GM11168 (cell line): ENCODE measurements at regions not wholly inside any gene's neighbourhood (a gene's known extent, or its start where the extent isn't known, plus 50 kb on each side); places are given as distances from the start of the nearest gene placed in this dataset.

ENCODE experiments used
- in situ Hi-C: fragments of 300-500 bp; cut with MboI; formaldehyde crosslinking; loops from one replicate; pipeline ENCODE4 v1.12.0; 2022; ENCODE audit warnings: low sequenced_read_pairs; ENCODE audit not compliant: unreplicated experiment

DNA sequence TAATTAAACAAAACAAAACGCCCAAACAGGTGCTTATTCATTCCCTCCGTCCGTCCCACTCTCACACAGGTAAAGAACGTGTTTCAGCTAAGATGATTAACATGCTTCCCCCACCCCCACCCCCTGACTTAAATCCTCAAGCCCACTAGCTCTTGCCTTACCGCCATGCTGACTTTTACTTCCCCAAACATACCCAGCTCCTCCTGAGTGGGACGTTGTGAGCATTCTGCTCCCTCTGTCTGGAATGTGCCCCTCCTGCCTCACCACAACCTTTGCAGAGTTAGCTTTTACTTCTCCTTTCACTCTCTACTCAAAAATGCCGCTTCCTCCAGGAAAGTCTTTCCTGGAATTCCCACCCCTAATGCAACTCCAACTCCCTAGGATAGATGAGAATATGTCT is 774.0 kb upstream of the RBFOX1 start:
- in situ Hi-C loops = no loop called here

DNA sequence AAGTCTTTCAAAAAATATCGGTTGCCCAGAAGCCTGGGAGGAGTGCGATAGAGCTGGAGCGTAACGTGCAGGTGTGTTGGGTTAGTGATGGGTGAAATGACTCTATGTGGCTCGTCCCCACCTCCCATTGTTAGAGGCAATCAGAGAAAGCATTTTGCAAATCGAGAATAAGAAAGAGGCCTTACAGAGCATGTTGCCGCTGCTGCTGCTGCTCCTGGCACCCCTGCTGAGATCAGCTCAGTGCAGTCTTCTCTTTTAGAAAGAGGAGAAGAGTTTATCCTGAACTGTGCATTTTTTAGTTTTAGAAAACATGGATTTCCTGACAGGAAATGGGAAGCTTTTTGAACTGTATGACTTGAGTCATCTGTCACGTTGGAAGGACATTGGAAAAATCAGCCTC is 774.5 kb upstream of the RBFOX1 start:
- in situ Hi-C loops = no loop called here

DNA sequence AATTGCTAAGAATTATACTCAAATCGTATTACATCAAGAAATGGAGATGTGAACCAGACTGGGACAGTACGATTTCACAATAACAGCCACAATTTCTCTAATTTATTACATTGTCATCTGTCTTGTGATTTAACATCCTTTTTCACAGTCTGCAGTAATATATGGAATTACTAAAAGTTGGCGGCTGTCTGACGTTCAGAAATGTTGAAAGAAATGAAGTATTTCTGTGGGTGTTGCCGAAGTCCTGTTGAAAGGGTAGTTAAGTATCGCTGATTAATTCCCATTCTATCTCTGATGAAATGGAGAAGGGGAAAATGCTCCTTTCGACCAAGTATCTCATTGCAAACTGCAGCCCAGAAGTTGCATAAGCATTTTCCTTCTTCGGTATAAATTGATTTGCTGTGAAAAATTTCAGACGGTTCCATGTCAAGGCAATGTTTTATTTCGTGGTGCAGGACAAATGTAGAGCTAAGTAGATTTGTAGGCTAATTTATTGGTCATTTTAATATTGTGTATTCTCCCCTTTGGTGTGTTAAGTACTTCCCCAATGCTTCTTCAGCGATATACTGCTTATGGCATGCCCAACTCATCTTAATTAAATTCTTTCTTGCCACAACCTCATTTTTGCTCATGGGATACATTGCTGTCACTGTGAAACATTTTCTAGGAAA is 775.2 kb upstream of the RBFOX1 start:
- in situ Hi-C loops = no loop called here

DNA sequence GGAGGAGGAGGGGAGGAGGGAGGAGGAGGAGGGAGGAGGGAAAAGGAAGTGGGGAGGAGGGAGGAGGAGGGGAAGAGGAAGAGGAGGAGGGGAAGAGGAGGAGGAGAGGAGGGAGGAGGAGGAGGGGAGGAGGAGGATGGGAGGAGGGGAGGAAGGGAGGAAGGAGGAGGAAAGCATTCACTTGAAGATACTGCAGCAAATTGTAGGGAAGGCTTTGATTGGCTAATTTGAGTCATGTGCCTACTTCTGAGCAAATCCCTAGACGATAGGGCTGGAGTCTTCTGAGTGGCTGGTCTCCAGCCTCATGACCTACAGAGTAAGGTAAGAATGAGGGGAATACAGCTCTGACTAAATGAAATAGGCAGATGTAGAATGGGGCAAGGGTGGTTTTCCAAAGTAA is 783.2 kb upstream of the RBFOX1 start:
- in situ Hi-C loops = no loop called here

DNA sequence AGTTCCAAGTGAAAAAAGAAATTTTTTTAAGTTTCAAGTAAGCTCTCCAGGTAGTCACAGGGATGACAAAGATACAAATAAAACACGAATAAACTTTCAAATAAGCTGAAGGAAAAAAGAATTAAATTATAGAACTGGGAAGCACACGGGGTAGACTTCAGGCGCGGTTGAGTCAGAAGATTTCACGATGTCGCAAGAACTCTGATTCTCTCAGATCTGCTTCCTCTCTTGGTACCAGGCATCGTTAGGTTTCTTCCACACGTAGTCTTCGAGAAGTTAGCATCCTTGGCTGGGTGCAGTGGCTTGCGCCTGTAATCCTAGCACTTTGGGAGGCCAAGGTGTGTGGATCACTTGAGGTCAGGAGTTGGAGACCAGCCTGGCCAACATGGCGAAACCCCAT is 784.1 kb upstream of the RBFOX1 start:
- in situ Hi-C loops = no loop called here

DNA sequence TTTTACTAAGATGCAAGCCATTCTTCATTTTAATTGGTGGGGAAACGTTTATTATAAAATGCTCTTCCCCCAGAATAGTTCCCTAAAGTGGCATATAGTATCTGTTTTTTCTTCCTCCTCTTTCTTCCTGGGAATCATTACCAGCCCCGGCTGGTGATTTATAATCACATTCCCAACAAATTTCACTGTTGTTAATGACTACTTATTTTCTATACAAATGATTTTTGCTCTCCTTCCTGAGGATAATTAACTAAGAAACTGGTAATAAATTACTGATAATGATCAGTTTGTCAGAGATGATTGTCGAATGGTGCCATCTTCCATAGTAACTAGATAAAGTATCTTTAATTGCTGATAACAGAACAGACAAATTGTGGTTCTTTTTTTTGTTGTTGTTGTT is 785.5 kb upstream of the RBFOX1 start:
- in situ Hi-C loops = no loop called here

DNA sequence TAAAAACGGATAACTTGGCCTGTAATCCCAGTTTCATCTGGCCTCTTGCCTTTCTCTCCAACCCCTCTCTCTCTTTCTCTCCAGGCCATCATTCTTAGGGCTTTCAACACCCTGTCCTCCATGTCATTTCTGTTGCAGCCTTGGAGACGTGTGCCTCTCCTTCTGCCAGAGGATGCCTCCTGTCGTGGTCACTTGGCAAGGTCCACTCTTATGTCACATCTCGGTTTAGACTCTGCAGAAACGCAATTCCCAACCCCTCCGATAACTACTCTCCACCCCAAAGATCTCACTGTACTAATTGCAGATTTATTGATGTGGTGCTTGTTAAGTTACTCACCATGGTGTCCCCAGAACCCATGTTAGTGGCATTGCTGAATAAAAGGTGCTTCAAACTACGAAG is 787.3 kb upstream of the RBFOX1 start:
- in situ Hi-C loops = no loop called here

DNA sequence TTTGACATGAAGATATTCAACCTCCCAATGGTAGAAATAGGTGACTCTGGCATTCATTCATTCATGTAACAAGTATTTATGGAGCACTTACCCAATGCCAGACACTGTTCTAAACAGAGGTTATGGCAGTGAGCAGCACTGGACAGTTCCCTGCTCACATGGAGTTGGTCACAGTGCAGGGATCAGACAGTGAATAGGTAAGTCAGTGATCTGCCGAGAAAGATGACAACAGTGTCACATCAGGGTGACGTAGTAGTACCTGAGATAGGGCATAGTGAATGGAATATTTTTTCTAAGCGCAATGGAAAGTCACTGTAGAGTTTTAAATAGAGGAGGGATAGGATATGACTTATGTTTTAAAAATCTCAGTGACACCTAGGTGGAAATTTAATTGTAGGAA is 791.4 kb upstream of the RBFOX1 start:
- in situ Hi-C loops = no loop called here

DNA sequence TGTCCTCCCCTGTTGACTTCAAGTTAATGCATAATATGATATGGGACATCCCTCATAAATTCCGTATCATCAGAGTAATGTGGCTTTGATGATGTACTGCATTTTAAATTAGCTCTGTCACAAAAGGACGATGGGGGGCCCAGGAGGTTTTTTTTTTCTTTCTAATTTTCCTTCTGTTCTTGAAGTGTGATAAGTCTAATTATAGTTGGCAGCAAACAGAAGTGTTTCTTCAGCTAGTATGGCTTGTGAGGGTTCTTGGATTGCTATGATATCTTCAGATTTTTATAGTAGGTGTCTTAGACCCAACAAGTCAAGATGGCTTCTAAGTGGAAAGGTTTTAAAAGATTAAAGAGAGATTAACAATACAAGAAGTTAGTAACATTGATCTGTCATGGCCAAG is 796.2 kb upstream of the RBFOX1 start:
- in situ Hi-C loops = no loop called here

DNA sequence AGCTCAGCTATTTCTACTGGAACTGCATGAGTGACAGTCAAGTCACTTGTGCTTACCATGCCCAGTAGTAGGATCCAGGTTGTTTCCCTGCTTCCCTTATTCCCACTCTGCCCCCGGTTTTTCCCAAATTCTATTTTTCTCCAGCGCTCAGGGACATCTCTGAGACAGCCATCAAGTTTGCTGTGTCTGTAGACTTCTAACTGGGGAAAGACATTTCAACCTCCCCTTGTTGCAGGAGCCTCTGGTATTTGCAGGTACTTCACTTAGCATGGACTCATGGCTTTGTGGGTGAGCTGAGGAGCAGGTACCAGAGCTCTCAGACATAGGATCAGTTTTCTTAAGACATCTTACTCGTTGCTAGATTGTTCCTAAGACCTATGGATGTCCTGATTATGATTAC is 801.6 kb upstream of the RBFOX1 start:
- in situ Hi-C loops = no loop called here

DNA sequence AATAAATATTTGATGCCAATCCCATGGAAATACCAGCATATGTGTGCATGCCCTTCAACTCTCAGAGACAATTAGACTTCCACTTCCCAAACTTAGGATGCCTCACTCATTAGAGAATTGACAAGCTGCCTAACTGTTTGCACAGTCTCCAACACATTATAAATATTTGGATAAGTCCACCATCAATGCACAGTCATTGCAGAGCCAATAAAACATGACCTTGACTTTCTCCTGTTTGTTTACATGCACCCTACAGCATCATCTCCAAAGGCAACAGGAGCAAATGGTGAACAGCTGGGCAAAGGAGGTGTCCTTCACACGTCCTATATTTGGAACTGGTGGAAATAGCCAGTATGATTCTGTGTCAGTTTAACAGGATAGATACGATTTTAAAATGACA is 804.4 kb upstream of the RBFOX1 start:
- in situ Hi-C loops = no loop called here

DNA sequence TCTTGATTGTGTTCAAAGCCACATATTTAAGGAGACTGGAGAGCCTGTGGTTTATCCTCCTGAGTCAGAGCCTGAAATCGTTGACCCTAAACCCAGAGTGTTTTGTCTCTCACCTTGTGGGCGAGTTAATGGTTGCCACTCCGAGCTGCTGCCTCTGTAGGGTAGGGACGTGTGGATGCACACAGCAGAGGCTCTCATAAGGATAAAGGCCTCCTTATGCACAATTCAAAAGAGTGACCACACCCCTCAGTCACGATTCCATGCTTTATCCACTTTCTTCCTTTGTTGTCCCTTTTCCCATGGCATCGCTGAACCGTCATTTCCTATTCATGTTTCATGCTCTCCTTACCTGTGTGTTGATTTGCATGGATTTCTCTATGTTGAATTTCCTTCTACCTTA is 805.0 kb upstream of the RBFOX1 start:
- in situ Hi-C loops = no loop called here

DNA sequence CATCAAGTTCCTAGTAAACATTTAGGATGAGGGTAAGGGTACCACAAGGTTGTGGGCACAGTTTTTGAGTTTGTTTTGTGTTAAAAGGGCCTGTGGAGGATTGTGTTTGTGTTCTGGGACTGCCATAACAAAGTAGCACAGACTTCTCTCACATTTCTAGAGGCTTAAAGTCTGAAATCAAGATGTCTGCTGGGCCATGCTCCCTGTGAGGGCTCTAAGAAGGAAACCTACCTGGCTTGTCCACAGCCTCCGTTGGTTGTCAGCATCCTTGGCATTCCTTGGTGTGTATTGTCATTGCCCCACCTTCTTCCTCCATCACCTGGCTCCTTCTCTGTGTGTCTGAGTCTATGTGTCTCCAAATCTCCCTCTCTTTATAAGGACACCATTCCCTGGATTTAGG is 808.1 kb upstream of the RBFOX1 start:
- in situ Hi-C loops = no loop called here

DNA sequence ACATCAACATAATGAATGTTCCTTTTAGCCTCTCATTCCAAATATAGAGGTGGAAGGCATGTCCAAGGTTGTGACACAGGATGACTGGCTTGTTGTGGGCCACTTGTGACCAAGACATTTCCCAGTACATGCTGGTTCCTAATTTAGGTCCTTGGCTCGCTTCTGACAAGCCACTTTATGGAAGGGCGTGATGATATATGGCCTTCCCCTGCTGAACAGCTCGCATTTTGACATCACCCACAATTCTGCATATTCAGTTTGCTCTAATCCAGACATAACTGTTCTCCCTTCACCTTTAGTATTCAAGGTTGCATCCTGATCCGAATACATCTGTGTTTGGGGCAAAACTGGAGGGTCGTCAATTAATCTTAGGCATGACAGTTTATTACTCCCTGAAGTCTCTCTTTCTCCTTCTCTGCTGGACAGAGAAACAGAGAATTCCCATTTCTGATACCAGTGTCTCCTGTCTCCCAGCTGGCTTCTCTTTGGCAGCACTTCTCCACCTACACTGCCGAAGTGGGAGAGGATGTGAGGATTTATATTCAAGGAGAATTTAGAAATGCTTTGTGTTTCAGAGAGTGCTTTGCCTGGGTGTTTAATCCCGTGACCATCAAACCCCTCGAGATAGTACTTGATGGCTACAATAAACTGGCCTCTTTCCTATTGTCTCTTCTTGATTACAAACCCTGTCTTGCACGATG is 815.5 kb upstream of the RBFOX1 start:
- in situ Hi-C loops = no loop called here

DNA sequence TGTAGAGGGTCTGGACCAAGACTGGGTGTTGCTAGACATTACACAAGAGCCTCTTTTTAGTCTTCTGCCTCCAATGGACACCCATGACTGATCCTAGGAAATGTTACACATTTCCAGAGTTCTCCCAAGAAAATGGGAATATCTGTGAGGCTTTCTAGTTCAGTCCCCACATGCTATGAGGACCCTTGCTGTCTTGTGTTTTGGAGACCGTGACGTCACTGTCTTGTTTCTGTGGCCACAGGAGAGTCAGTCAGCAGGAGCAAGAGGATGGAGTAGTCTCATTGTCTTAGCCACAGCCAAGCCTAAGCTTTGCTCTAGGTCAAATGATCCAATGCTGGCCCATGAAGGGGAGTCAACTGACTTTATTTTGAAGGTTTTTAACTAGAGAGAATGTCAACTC is 820.1 kb upstream of the RBFOX1 start:
- in situ Hi-C loops = no loop called here

DNA sequence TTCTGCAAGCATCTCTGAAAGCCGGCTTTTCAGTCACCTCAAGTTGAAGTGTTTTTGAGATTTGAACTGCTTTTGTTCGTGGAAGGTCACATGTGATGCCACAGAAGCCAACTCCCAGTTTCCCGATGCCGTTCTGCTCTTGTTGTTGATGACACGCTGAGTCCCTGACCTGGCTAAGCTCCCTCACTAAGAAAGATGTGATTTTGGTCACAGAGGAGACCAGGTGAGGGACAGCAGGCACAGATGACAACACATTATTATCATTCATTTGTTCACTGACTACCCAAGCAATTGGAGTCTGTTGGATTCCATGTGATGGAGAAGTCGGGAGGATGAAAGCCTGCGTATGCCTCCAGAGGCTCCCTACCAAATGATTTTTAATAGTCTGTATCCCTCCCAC is 822.4 kb upstream of the RBFOX1 start:
- in situ Hi-C loops = no loop called here

DNA sequence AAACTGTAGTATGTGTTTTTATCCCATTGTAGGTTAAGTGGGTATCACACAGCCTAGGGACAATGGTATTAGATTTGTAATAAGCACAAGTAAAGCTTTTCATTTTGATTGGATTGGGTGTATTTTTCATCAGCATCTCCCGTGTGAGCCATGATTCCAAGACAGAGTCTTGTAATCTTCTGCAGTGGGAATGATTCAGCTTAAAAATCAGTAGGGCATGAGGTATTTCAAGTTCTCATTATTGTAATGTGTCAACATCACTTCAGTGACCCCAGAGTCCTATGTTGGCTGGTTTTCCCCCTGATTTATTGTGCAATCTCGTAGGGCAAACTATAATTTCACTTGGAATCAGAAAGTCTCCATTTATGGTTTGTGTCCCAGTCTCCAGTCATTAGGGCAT is 833.2 kb upstream of the RBFOX1 start:
- in situ Hi-C loops = no loop called here

DNA sequence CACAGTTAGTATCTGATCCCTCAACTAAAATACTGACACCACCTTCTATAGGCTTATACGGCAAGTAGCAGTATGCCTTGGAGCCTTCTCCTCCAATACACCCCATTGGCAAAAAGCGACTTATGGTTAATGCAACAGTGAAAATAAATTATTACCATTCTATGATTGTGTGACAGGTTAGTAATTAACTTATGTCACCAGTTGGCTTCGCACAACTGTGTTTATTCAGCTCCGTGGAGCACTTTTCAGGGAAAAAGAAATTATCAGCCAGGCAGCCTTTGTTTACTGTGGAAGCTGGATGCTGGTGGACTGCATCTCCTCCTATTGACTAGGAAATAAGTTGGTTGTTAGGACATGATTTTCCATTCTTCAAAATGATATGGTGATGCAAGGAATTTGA is 833.8 kb upstream of the RBFOX1 start:
- in situ Hi-C loops = no loop called here

DNA sequence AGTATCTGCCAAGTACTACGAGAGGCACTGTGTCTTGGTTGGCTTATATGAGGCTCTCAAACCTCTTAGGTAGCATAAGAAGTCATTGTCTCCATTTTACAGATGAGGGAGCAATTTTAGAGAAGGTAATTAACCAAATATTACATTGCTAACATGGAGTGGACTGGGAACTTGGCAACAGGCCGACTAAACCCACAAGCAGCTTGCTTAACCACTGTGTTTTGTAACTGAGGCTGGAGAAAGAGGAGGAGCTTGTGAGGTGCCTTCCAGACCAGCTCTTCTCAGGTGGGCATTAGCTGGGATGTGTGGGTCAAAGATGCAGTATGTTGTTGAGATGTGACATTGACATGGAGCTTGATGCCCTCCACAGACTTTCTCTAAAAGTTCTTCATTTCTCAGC is 835.6 kb upstream of the RBFOX1 start:
- in situ Hi-C loops = no loop called here

DNA sequence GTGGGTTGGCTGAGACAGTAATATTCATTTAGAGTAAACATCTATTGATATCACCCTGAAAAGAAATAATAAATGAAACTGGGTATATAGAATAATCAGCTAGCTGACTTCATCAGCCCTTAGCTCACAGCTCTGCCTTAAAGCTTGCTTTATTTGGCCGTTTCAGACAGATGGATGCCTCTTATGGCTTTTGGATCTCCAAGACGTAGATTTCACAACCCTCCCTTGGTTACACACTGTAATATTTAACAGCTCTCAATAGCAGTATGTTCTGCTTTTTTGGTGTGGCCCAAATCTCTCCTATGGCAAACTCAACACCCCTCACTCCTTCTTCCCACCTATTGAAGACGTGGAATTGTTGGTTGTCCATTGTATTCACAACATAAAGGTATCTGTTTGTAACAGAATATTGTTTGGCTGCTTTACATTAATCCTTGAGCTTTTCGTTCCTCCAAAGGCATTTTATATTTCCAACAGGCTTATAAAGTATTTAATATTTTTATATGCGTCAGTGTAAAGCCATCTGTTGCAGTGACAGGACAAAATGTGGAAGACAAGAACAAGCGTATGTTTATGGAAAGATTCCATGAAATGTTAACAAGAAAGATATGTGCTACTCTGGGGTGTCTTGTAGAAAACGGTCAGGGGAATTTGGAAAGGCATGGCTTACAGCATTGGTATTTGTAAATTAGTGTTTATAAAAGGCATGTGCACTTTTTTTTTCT is 837.0 kb upstream of the RBFOX1 start:
- in situ Hi-C loops = no loop called here

DNA sequence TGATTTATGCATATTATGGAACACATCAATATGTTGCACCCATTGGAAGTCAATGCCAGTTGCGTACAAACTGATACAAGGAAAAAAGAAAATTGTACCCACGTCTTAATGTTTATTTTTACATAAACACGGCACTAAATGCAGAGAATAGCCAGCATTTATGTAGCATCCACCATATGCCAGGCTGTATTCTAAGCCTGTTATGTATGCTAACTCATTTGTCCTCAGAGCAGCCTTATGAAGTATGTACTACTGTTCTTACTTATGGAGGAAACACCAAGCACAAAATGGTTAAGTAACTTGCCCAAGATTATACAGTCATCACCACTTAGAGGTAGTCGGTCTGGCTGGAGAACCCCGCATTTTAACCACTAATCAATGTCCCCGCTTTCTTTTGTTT is 837.9 kb upstream of the RBFOX1 start:
- in situ Hi-C loops = no loop called here

DNA sequence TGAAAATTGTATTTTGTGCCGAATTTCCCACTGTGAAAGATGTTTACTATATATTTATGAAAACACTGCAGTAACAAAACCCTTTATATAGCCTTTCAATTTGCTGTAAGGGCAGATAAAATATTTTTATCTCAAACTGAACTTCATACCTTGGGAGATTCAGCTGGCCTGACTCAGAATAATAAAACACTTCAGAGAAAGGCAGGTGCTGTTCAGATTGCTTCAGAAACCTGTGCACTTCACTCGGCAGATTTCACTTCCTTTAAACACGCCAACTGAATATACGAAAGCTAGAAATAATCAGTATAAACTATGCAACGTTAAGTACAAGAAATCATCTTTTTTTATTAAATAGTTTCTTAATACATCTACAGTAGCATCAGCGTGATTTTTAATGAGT is 839.1 kb upstream of the RBFOX1 start:
- in situ Hi-C loops = no loop called here
